ENCODE measurements at regions not wholly inside any gene's neighbourhood (a gene's known extent, or its start where the extent isn't known, plus 50 kb on each side); places are given as distances from the start of the nearest gene placed in this dataset.

GRCh38 chr13:102472650-102473049 lies 70.8 kb upstream of the FGF14 start:
- no peak for TF ChIP-seq CTCF (IDR thresholded peaks at IDR 0.05)
- DNase-seq (no peak), ATAC-seq (no peak)
- no peaks in the 10 kb centered on the region for H3K9me3 ChIP-seq
- H3K36me3 ChIP-seq, result no peaks in the 10 kb centered on the region
- no peak overlapping the region for H3K4me3 ChIP-seq
- H3K4me1 ChIP-seq, result no peaks in the 10 kb centered on the region
- H3K27ac ChIP-seq, result no peak overlapping the region
- peaks cover 5% of the 10 kb centered on the region for H3K27me3 ChIP-seq (ENCODE audit: low read depth)
- intact Hi-C loops (cut with DNase I), result no loop called here

GRCh38 chr13:102470283-102470917 lies 68.6 kb upstream of the FGF14 start:
- intact Hi-C loops (cut with DNase I), result no loop called here
- ATAC-seq, result no peak
- no peak for TF ChIP-seq CTCF (IDR thresholded peaks at IDR 0.05)

GRCh38 chr13:102466610-102467190 lies 64.9 kb upstream of the FGF14 start:
- no peaks in the 10 kb centered on the region for H3K9me3 ChIP-seq
- no peaks in the 10 kb centered on the region for H3K27me3 ChIP-seq (ENCODE audit: low read depth)
- no peaks in the 10 kb centered on the region for H3K4me1 ChIP-seq
- H3K4me3 ChIP-seq, result no peak overlapping the region
- intact Hi-C loops (cut with DNase I), result no loop called here
- no peak for DNase-seq
- H3K27ac ChIP-seq, result no peak overlapping the region
- TF ChIP-seq CTCF (IDR thresholded peaks at IDR 0.05), result no peak
- no peak for ATAC-seq
- H3K36me3 ChIP-seq, result no peaks in the 10 kb centered on the region

More at GRCh38 chr13:102470283-102470917, 68.6 kb upstream of the FGF14 start:
- Histone ChIP-seq H3K4me1 (no peaks in the 10 kb centered on the region), H3K36me3 (no peaks in the 10 kb centered on the region), H3K4me3 (no peak overlapping the region), H3K27me3 (ENCODE audit: low read depth) (peaks cover 5% of the 10 kb centered on the region), H3K27ac (no peak overlapping the region), H3K9me3 (no peaks in the 10 kb centered on the region)
- no peak for DNase-seq

GRCh38 chr13:102462570-102462969 lies 60.7 kb upstream of the FGF14 start:
- H3K4me1 ChIP-seq, result no peaks in the 10 kb centered on the region
- ATAC-seq (no peak), DNase-seq (no peak)
- no peak overlapping the region for H3K4me3 ChIP-seq
- H3K9me3 ChIP-seq, result no peaks in the 10 kb centered on the region
- intact Hi-C loops (cut with DNase I), result no loop called here
- no peaks in the 10 kb centered on the region for H3K36me3 ChIP-seq
- no peak for TF ChIP-seq CTCF (IDR thresholded peaks at IDR 0.05)
- H3K27me3 ChIP-seq (ENCODE audit: low read depth), result no peaks in the 10 kb centered on the region
- H3K27ac ChIP-seq, result no peak overlapping the region

- no peaks in the 10 kb centered on the region for H3K4me1 ChIP-seq
- H3K36me3 ChIP-seq, result no peaks in the 10 kb centered on the region
- DNase-seq, result no peak
- intact Hi-C loops (cut with DNase I), result no loop called here
- H3K9me3 ChIP-seq, result no peaks in the 10 kb centered on the region
- no peak for TF ChIP-seq CTCF (IDR thresholded peaks at IDR 0.05)
- H3K27me3 ChIP-seq (ENCODE audit: low read depth), result no peaks in the 10 kb centered on the region
- H3K4me3 ChIP-seq, result no peak overlapping the region
- H3K27ac ChIP-seq, result no peak overlapping the region
- ATAC-seq, result no peak
These were observed 59.5 kb upstream of the FGF14 start for GRCh38 chr13:102461302-102461701.
